Smooth muscle cell (in vitro differentiated cells): ENCODE measurements at regions not wholly inside any gene's neighbourhood (a gene's known extent, or its start where the extent isn't known, plus 50 kb on each side); places are given as distances from the start of the nearest gene placed in this dataset.

Experiments
- DNase-seq: peaks from one replicate; lab custom pipeline; 2025; ENCODE audit not compliant: unreplicated experiment; lab: John Stamatoyannopoulos, UW
- H2AFZ ChIP-seq: fragments of 200-600 bp; sonication (generic); 2 replicates; pipeline ENCODE4 v1.6.0; 2016; ENCODE audit warnings: antibody characterized with exemption, low read depth, mild to moderate bottlenecking
- H3F3A ChIP-seq: fragments of 200-600 bp; sonication (generic); 2 replicates; pipeline ENCODE4 v1.6.0; 2017; ENCODE audit warnings: antibody characterized with exemption, low read depth
- H3K27ac ChIP-seq: fragments of 200-600 bp; sonication (generic); 2 replicates; pipeline ENCODE4 v1.5.1; 2016; ENCODE audit warnings: low read depth, mild to moderate bottlenecking
- H3K27me3 ChIP-seq: fragments of 200-600 bp; sonication (generic); 2 replicates; pipeline ENCODE4 v1.6.1; 2016; ENCODE audit warnings: low read depth, mild to moderate bottlenecking
- H3K36me3 ChIP-seq: fragments of 200-600 bp; sonication (generic); 2 replicates; pipeline ENCODE4 v1.5.1; 2016; ENCODE audit warnings: low read depth
- H3K4me1 ChIP-seq: fragments of 200-600 bp; sonication (generic); 2 replicates; pipeline ENCODE4 v1.5.1; 2016; ENCODE audit warnings: low read depth
- H3K4me2 ChIP-seq: fragments of 200-600 bp; sonication (generic); 2 replicates; pipeline ENCODE4 v1.6.0; 2016; ENCODE audit warnings: mild to moderate bottlenecking
- H3K4me3 ChIP-seq: fragments of 200-600 bp; sonication (generic); 2 replicates; pipeline ENCODE4 v1.5.1; 2016; ENCODE audit warnings: mild to moderate bottlenecking
- H3K79me2 ChIP-seq: fragments of 200-600 bp; sonication (generic); 2 replicates; pipeline ENCODE4 v1.6.0; 2016; ENCODE audit warnings: low read depth, mild to moderate bottlenecking
- H3K9ac ChIP-seq: fragments of 200-600 bp; sonication (generic); 2 replicates; pipeline ENCODE4 v1.6.0; 2016; ENCODE audit warnings: low read depth
- H3K9me3 ChIP-seq: fragments of 200-600 bp; sonication (generic); replicated peaks from 2 replicates; pipeline ENCODE4 v1.5.1; 2016; ENCODE audit warnings: low read depth
- H4K20me1 ChIP-seq: fragments of 200-600 bp; sonication (generic); 2 replicates; pipeline ENCODE4 v1.6.0; 2016; ENCODE audit warnings: low read depth
- CTCF ChIP-seq: fragments of 200-600 bp; sonication (generic); IDR thresholded peaks from 2 replicates; pipeline ENCODE4 v1.5.1; 2017; ENCODE audit warnings: borderline replicate concordance, mild to moderate bottlenecking, antibody characterized with exemption; ENCODE audit not compliant: insufficient read depth, poor library complexity, severe bottlenecking
- WGBS: methylation state at CpG from one replicate; pipeline ENCODE4 v1.1.7; 2016; ENCODE audit warnings: low lambda C conversion rate; 5-methylcytosine and 5-hydroxymethylcytosine counted together

GRCh38 chr1:29470087-29470787, 233.9 kb downstream of the PTPRU start:
- no peak for TF ChIP-seq CTCF
- Histone ChIP-seq H3F3A (no peaks in the 10 kb centered on the region), H3K4me2 (no peak overlapping the region), H3K27ac (no peak overlapping the region), H3K9me3 (no peaks in the 10 kb centered on the region), H3K9ac (no peak overlapping the region), H2AFZ (no peak overlapping the region), H3K36me3 (no peaks in the 10 kb centered on the region), H4K20me1 (no peaks in the 10 kb centered on the region), H3K4me3 (no peak overlapping the region), H3K79me2 (no peaks in the 10 kb centered on the region), H3K4me1 (no peaks in the 10 kb centered on the region), H3K27me3 (peaks cover 4% of the 10 kb centered on the region)
- 76% methylated on average over 9 of the region's 9 CpGs for WGBS
- no peak for DNase-seq

GRCh38 chr1:29469457-29469856, 233.1 kb downstream of the PTPRU start:
- no peaks in the 10 kb centered on the region for H3K4me1 ChIP-seq
- no peaks in the 10 kb centered on the region for H3K9me3 ChIP-seq
- no peak for DNase-seq
- no peaks in the 10 kb centered on the region for H3F3A ChIP-seq
- H3K79me2 ChIP-seq, result no peaks in the 10 kb centered on the region
- no peak overlapping the region for H3K27ac ChIP-seq
- H3K36me3 ChIP-seq, result no peaks in the 10 kb centered on the region
- no peaks in the 10 kb centered on the region for H4K20me1 ChIP-seq
- no peak overlapping the region for H3K4me2 ChIP-seq
- H3K27me3 ChIP-seq, result peaks cover 4% of the 10 kb centered on the region
- 69% methylated on average over 4 of the region's 4 CpGs for WGBS
- no peak for TF ChIP-seq CTCF
- no peak overlapping the region for H3K9ac ChIP-seq
- no peak overlapping the region for H2AFZ ChIP-seq
- H3K4me3 ChIP-seq, result no peak overlapping the region

DNA sequence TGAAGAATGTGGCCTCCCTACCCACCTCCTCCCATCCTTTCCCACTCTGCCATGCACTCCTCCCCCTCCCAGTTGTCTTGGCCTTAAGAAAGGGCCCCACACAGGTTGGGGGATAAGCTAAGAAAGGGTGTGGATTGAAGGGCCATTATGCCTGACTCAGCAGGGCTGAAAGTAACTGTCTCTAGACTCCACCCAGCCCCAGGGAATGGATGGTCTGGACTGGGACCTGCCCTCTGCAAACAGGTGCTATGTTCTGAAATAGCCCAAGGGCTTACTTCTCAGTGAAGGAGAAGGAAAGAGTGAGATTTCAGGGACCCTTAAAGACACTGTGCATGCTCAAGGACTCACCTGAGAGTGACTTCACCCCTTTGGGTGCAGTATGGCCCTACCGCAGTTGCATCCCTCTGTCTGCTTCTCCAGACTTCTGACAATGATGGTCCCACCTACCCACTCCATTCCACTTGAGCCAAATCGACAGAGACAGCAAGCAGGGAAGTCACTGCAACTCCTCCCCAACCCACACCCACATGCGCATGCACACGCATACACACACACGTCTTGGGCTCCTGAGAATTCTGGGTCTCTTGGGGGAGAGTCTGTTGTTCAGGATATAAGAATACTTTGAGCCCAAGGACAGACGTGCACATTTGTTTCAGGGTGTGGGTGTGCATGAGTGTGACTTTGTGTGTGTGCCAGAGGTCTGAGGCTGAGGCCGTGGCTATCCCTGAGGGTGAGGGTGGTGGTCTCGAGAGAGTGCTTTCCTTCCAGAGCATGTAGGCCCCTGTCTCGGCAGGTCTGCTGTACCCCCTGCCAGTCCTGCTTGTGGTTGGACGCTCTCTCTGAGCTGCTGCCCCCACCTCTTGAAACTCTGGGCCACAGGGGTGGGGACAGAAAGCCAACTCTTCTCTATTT, 231.9 kb downstream of the PTPRU start:
- Histone ChIP-seq H2AFZ (no peak overlapping the region), H3F3A (no peaks in the 10 kb centered on the region), H3K27ac (no peak overlapping the region), H3K79me2 (no peaks in the 10 kb centered on the region), H3K4me3 (no peak overlapping the region), H3K36me3 (no peaks in the 10 kb centered on the region), H3K9me3 (no peaks in the 10 kb centered on the region), H3K4me1 (no peaks in the 10 kb centered on the region), H3K27me3 (no peaks in the 10 kb centered on the region), H3K9ac (no peak overlapping the region), H4K20me1 (no peaks in the 10 kb centered on the region), H3K4me2 (no peak overlapping the region)
- no peak for TF ChIP-seq CTCF
- WGBS, result 72% methylated on average over 10 of the region's 10 CpGs
- DNase-seq, result no peak
